ENCODE measurements at regions not wholly inside any gene's neighbourhood (a gene's known extent, or its start where the extent isn't known, plus 50 kb on each side); places are given as distances from the start of the nearest gene placed in this dataset.

DNA sequence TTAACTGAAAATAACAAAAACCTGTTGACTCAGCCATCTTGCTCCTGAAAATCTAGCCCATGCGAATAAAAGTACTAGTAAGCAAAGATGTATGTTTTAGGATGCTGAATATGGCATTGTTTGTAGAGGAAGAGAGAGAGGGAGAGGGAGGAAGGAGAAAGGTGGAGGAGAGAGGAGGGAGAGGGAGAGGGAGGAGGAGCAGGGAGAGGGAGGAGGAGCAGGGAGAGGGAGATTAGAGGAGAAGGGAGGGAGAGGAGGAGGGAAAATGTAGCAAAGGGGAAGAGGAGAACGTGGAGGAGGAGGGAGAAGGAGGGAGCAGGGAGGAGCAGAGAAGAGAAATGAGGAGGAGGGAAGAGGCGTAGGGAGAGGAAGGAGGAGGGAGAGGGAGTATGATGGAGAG, 324.5 kb upstream of the EEF2KMT start:
- Histone ChIP-seq H3K36me3 (ENCODE audit: control insufficient read depth in 2 of 2, insufficient read depth in 2 of 2, low read length in 1 of 2) (no peaks in the 10 kb centered on the region), H3K4me1 (ENCODE audit: control insufficient read depth in 2 of 2, insufficient read depth in 2 of 2, low read length in 1 of 2) (no peaks in the 10 kb centered on the region), H3K27me3 (ENCODE audit: control insufficient read depth in 1 of 2, insufficient read depth in 2 of 2, low read length in 2 of 2) (no peaks in the 10 kb centered on the region), H3K9me3 (ENCODE audit: control insufficient read depth in 2 of 2, insufficient read depth in 1 of 2, low read depth in 1 of 2, low read length in 1 of 2) (no peaks in the 10 kb centered on the region), H3K4me3 (ENCODE audit: low read depth in 1 of 2, low read length in 2 of 2) (no peak overlapping the region), H3K27ac (ENCODE audit: low read depth in 2 of 2, low read length in 1 of 2) (no peak overlapping the region)
- WGBS, 2 donors, result 45% methylated on average over 3 of the region's 3 CpGs

GRCh38 chr16:5416013-5416412, 318.4 kb upstream of the EEF2KMT start:
- WGBS, 2 donors, result 63 to 65% methylated on average over 5 of the region's 5 CpGs
- H3K4me3 ChIP-seq (ENCODE audit: low read depth in 1 of 2, low read length in 2 of 2), result no peak overlapping the region
- no peak overlapping the region for H3K27ac ChIP-seq (ENCODE audit: low read depth in 2 of 2, low read length in 1 of 2)

GRCh38 chr16:5415123-5415522, 317.5 kb upstream of the EEF2KMT start:
- Histone ChIP-seq H3K4me1 (ENCODE audit: control insufficient read depth in 2 of 2, insufficient read depth in 2 of 2, low read length in 1 of 2) (no peaks in the 10 kb centered on the region), H3K36me3 (ENCODE audit: control insufficient read depth in 2 of 2, insufficient read depth in 2 of 2, low read length in 1 of 2) (no peaks in the 10 kb centered on the region), H3K27me3 (ENCODE audit: control insufficient read depth in 1 of 2, insufficient read depth in 2 of 2, low read length in 2 of 2) (no peaks in the 10 kb centered on the region), H3K27ac (ENCODE audit: low read depth in 2 of 2, low read length in 1 of 2) (no peak overlapping the region), H3K4me3 (ENCODE audit: low read depth in 1 of 2, low read length in 2 of 2) (no peak overlapping the region), H3K9me3 (ENCODE audit: control insufficient read depth in 2 of 2, insufficient read depth in 1 of 2, low read depth in 1 of 2, low read length in 1 of 2) (no peaks in the 10 kb centered on the region)
- WGBS, 2 donors, result 37 to 48% methylated on average over 7 of the region's 7 CpGs

More at GRCh38 chr16:5416013-5416412, 318.4 kb upstream of the EEF2KMT start:
- H3K9me3 ChIP-seq (ENCODE audit: control insufficient read depth in 2 of 2, insufficient read depth in 1 of 2, low read depth in 1 of 2, low read length in 1 of 2), result no peaks in the 10 kb centered on the region
- no peaks in the 10 kb centered on the region for H3K36me3 ChIP-seq (ENCODE audit: control insufficient read depth in 2 of 2, insufficient read depth in 2 of 2, low read length in 1 of 2)
- H3K4me1 ChIP-seq (ENCODE audit: control insufficient read depth in 2 of 2, insufficient read depth in 2 of 2, low read length in 1 of 2), result no peaks in the 10 kb centered on the region
- H3K27me3 ChIP-seq (ENCODE audit: control insufficient read depth in 1 of 2, insufficient read depth in 2 of 2, low read length in 2 of 2), result no peaks in the 10 kb centered on the region

DNA sequence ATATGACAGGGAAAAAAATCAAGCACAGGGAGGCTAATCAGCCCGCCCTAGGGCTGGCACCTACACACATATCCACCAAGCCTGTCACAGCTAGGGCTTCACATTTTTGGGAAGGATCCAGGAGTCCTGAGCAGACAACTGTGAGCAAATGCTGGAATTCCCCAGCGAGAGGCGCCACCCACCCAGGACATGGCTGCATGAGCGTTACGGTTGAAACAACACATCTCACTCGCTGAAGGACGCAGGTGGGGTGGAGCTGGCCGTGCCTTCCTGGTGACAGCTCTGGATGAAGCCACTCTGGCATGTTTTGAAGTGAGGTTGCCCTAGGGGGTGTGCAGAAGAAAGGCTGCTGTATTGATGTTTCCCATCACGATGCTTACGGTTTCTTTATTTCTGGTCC, 315.1 kb upstream of the EEF2KMT start:
- 17 to 23% methylated on average over 10 of the region's 10 CpGs for WGBS, 2 donors
- Histone ChIP-seq H3K4me3 (ENCODE audit: low read depth in 1 of 2, low read length in 2 of 2) (no peak overlapping the region), H3K9me3 (ENCODE audit: control insufficient read depth in 2 of 2, insufficient read depth in 1 of 2, low read depth in 1 of 2, low read length in 1 of 2) (no peaks in the 10 kb centered on the region), H3K27ac (ENCODE audit: low read depth in 2 of 2, low read length in 1 of 2) (no peak overlapping the region), H3K4me1 (ENCODE audit: control insufficient read depth in 2 of 2, insufficient read depth in 2 of 2, low read length in 1 of 2) (no peaks in the 10 kb centered on the region), H3K27me3 (ENCODE audit: control insufficient read depth in 1 of 2, insufficient read depth in 2 of 2, low read length in 2 of 2) (no peaks in the 10 kb centered on the region), H3K36me3 (ENCODE audit: control insufficient read depth in 2 of 2, insufficient read depth in 2 of 2, low read length in 1 of 2) (no peaks in the 10 kb centered on the region)

- WGBS, 2 donors, result 76 to 78% methylated on average over 6 of the region's 6 CpGs
- Histone ChIP-seq H3K4me3 (ENCODE audit: low read depth in 1 of 2, low read length in 2 of 2) (no peak overlapping the region), H3K36me3 (ENCODE audit: control insufficient read depth in 2 of 2, insufficient read depth in 2 of 2, low read length in 1 of 2) (no peaks in the 10 kb centered on the region), H3K9me3 (ENCODE audit: control insufficient read depth in 2 of 2, insufficient read depth in 1 of 2, low read depth in 1 of 2, low read length in 1 of 2) (peaks cover 0 to 6% of the 10 kb centered on the region in 2 donors), H3K27ac (ENCODE audit: low read depth in 2 of 2, low read length in 1 of 2) (no peak overlapping the region), H3K4me1 (ENCODE audit: control insufficient read depth in 2 of 2, insufficient read depth in 2 of 2, low read length in 1 of 2) (no peaks in the 10 kb centered on the region), H3K27me3 (ENCODE audit: control insufficient read depth in 1 of 2, insufficient read depth in 2 of 2, low read length in 2 of 2) (no peaks in the 10 kb centered on the region)
These were observed 300.6 kb upstream of the EEF2KMT start for GRCh38 chr16:5398203-5398602.

DNA sequence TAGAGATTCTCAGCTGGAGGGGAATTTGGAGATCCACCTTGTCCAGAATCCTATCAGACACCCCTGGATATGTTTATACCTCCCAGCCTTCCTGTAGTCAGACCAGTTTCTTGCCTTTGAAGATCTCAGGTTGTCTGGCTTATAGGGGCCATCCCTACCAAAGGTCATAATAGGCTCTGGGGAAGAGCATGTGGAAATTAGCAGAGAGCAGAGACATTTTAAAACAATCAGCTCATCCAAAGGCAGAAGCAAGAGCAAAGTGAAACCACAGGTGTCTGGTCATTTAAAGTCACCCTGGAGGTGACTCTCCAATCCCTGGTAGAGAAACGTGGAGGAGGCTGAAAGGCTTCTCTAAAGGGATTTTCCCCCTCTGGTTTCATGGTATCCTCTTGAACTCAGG, 299.3 kb upstream of the EEF2KMT start:
- Histone ChIP-seq H3K9me3 (ENCODE audit: control insufficient read depth in 2 of 2, insufficient read depth in 1 of 2, low read depth in 1 of 2, low read length in 1 of 2) (peaks cover 0 to 6% of the 10 kb centered on the region in 2 donors), H3K27ac (ENCODE audit: low read depth in 2 of 2, low read length in 1 of 2) (no peak overlapping the region), H3K27me3 (ENCODE audit: control insufficient read depth in 1 of 2, insufficient read depth in 2 of 2, low read length in 2 of 2) (no peaks in the 10 kb centered on the region), H3K4me3 (ENCODE audit: low read depth in 1 of 2, low read length in 2 of 2) (no peak overlapping the region), H3K36me3 (ENCODE audit: control insufficient read depth in 2 of 2, insufficient read depth in 2 of 2, low read length in 1 of 2) (no peaks in the 10 kb centered on the region), H3K4me1 (ENCODE audit: control insufficient read depth in 2 of 2, insufficient read depth in 2 of 2, low read length in 1 of 2) (no peaks in the 10 kb centered on the region)
- WGBS, 2 donors, result 19 to 53% methylated on average over 1 of the region's 1 CpG

DNA sequence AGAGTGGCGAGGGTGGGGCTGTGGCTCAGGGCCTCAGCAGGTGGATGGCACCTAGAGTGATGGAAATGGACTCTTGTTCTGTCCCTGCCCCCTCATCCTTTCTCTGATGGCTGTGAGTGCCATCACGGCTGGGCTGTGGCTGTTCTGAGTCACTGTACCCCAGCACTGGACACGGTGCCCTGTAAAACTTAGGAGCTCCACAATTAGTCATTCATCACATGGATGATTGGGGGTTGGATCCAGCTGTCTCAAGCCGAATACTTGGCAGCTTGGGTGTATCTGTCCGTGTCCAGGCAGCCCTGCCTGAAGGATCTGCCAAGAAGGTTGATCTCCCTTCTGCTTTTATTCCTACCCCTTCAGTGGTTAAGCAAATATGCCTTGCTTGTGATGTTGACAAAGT, 295.5 kb upstream of the EEF2KMT start:
- Histone ChIP-seq H3K27ac (ENCODE audit: low read depth in 2 of 2, low read length in 1 of 2) (no peak overlapping the region), H3K4me1 (ENCODE audit: control insufficient read depth in 2 of 2, insufficient read depth in 2 of 2, low read length in 1 of 2) (no peaks in the 10 kb centered on the region), H3K4me3 (ENCODE audit: low read depth in 1 of 2, low read length in 2 of 2) (no peak overlapping the region), H3K9me3 (ENCODE audit: control insufficient read depth in 2 of 2, insufficient read depth in 1 of 2, low read depth in 1 of 2, low read length in 1 of 2) (peaks cover 0 to 5% of the 10 kb centered on the region in 2 donors), H3K27me3 (ENCODE audit: control insufficient read depth in 1 of 2, insufficient read depth in 2 of 2, low read length in 2 of 2) (no peaks in the 10 kb centered on the region), H3K36me3 (ENCODE audit: control insufficient read depth in 2 of 2, insufficient read depth in 2 of 2, low read length in 1 of 2) (no peaks in the 10 kb centered on the region)
- WGBS, 2 donors, result 36 to 40% methylated on average over 5 of the region's 5 CpGs

DNA sequence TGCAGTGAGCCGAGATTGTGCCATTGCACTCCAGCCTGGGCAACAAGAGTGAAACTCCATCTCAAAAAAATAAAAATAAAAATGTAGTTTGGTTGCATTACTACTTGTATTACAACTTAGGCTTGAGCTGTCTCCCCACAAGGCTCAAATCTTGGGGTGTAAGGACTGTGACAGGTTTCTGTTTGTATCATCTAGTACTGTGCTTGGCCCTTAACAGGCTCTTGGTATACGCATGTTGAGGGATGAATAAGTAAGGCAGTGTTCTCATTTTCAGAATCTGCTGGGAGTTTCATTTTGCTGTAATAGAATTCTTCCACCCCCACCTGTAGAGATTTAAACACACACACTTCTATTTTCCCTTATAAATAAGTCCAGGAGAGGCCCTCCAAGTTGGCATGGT, 289.4 kb upstream of the EEF2KMT start:
- 82 to 84% methylated on average over 2 of the region's 2 CpGs for WGBS, 2 donors
- no peaks in the 10 kb centered on the region for H3K36me3 ChIP-seq (ENCODE audit: control insufficient read depth in 2 of 2, insufficient read depth in 2 of 2, low read length in 1 of 2)
- H3K4me1 ChIP-seq (ENCODE audit: control insufficient read depth in 2 of 2, insufficient read depth in 2 of 2, low read length in 1 of 2), result peaks cover 0 to 2% of the 10 kb centered on the region in 2 donors
- H3K27me3 ChIP-seq (ENCODE audit: control insufficient read depth in 1 of 2, insufficient read depth in 2 of 2, low read length in 2 of 2), result no peaks in the 10 kb centered on the region
- H3K9me3 ChIP-seq (ENCODE audit: control insufficient read depth in 2 of 2, insufficient read depth in 1 of 2, low read depth in 1 of 2, low read length in 1 of 2), result peaks cover 0 to 8% of the 10 kb centered on the region in 2 donors
- H3K27ac ChIP-seq (ENCODE audit: low read depth in 2 of 2, low read length in 1 of 2), result no peak overlapping the region
- H3K4me3 ChIP-seq (ENCODE audit: low read depth in 1 of 2, low read length in 2 of 2), result no peak overlapping the region

- Histone ChIP-seq H3K9me3 (ENCODE audit: control insufficient read depth in 2 of 2, insufficient read depth in 1 of 2, low read depth in 1 of 2, low read length in 1 of 2) (peaks cover 3 to 7% of the 10 kb centered on the region in 2 donors), H3K27me3 (ENCODE audit: control insufficient read depth in 1 of 2, insufficient read depth in 2 of 2, low read length in 2 of 2) (no peaks in the 10 kb centered on the region), H3K36me3 (ENCODE audit: control insufficient read depth in 2 of 2, insufficient read depth in 2 of 2, low read length in 1 of 2) (no peaks in the 10 kb centered on the region), H3K4me3 (ENCODE audit: low read depth in 1 of 2, low read length in 2 of 2) (no peak overlapping the region), H3K4me1 (ENCODE audit: control insufficient read depth in 2 of 2, insufficient read depth in 2 of 2, low read length in 1 of 2) (peaks cover 0 to 2% of the 10 kb centered on the region in 2 donors), H3K27ac (ENCODE audit: low read depth in 2 of 2, low read length in 1 of 2) (no peak overlapping the region)
- 26 to 46% methylated on average over 3 of the region's 3 CpGs for WGBS, 2 donors
These were observed 288.2 kb upstream of the EEF2KMT start for GRCh38 chr16:5385811-5386210.

- Histone ChIP-seq H3K4me1 (ENCODE audit: control insufficient read depth in 2 of 2, insufficient read depth in 2 of 2, low read length in 1 of 2) (peaks cover 0 to 2% of the 10 kb centered on the region in 2 donors), H3K27me3 (ENCODE audit: control insufficient read depth in 1 of 2, insufficient read depth in 2 of 2, low read length in 2 of 2) (no peaks in the 10 kb centered on the region), H3K36me3 (ENCODE audit: control insufficient read depth in 2 of 2, insufficient read depth in 2 of 2, low read length in 1 of 2) (no peaks in the 10 kb centered on the region), H3K9me3 (ENCODE audit: control insufficient read depth in 2 of 2, insufficient read depth in 1 of 2, low read depth in 1 of 2, low read length in 1 of 2) (peaks cover 3 to 4% of the 10 kb centered on the region in 2 donors), H3K27ac (ENCODE audit: low read depth in 2 of 2, low read length in 1 of 2) (no peak overlapping the region), H3K4me3 (ENCODE audit: low read depth in 1 of 2, low read length in 2 of 2) (no peak overlapping the region)
- 79 to 83% methylated on average over 2 of the region's 2 CpGs for WGBS, 2 donors
These were observed 287.5 kb upstream of the EEF2KMT start for GRCh38 chr16:5385115-5385514.

All from esophagus (tissue), 2 donors.